NCI-H524 (cell line): ENCODE measurements at regions not wholly inside any gene's neighbourhood (a gene's known extent, or its start where the extent isn't known, plus 50 kb on each side); places are given as distances from the start of the nearest gene placed in this dataset.
A peak's percentile ranks its signal among the peaks of the same experiment; 100 is the strongest.
"Not testable (repeated sequence)": the region's sequence is repeated elsewhere in the genome, so short reads cannot be mapped to it uniquely, and the experiment has no call there.

ENCODE experiments used
- DNase-seq, 2 experiments: peaks; one replicate each; lab custom pipeline; 2025; lab: John Stamatoyannopoulos, UW

GRCh38 chr10:56104487-56104886 is 256.6 kb downstream of the ZWINT start:
- no peak for DNase-seq

- no peak for DNase-seq
These were observed 264.9 kb downstream of the ZWINT start for GRCh38 chr10:56096226-56096517.

GRCh38 chr10:56095506-56096225 is 265.4 kb downstream of the ZWINT start:
- DNase-seq: no peak

- DNase-seq: not testable (repeated sequence)
These were observed 267.4 kb downstream of the ZWINT start for GRCh38 chr10:56093645-56094044.

GRCh38 chr10:56091872-56092271 is 269.2 kb downstream of the ZWINT start:
- DNase-seq: no peak

- DNase-seq: no peak
These were observed 270.0 kb downstream of the ZWINT start for GRCh38 chr10:56090914-56091540.

GRCh38 chr10:56085406-56086122 is 275.5 kb downstream of the ZWINT start:
- no peak for DNase-seq

- DNase-seq: no peak
These were observed 278.9 kb downstream of the ZWINT start for GRCh38 chr10:56082169-56082568.

GRCh38 chr10:56068473-56069263 is 292.4 kb downstream of the ZWINT start:
- no peak for DNase-seq

GRCh38 chr10:56068040-56068439 is 293.0 kb downstream of the ZWINT start:
- no peak for DNase-seq

- DNase-seq: no peak
These were observed 297.4 kb downstream of the ZWINT start for GRCh38 chr10:56063642-56064041.

- DNase-seq: no peak
These were observed 303.2 kb downstream of the ZWINT start for GRCh38 chr10:56057860-56058259.

GRCh38 chr10:56035489-56035888 is 325.6 kb downstream of the ZWINT start:
- no peak for DNase-seq

GRCh38 chr10:56028298-56029132 is 332.5 kb downstream of the ZWINT start:
- no peak for DNase-seq

- DNase-seq: no peak
These were observed 349.0 kb downstream of the ZWINT start for GRCh38 chr10:56012101-56012500.

GRCh38 chr10:56003555-56003954 is 357.5 kb downstream of the ZWINT start:
- DNase-seq: no peak

GRCh38 chr10:55989188-55989587 is 371.9 kb downstream of the ZWINT start:
- DNase-seq: no peak

- DNase-seq: no peak
These were observed 381.9 kb downstream of the ZWINT start for GRCh38 chr10:55979203-55979602.

GRCh38 chr10:55966101-55966500 is 395.0 kb downstream of the ZWINT start:
- no peak for DNase-seq

GRCh38 chr10:55943403-55943802 is 417.7 kb downstream of the ZWINT start:
- DNase-seq: no peak

- peak in 1 of 2 experiments; percentile 1 for DNase-seq
These were observed 431.8 kb downstream of the ZWINT start for GRCh38 chr10:55929291-55929690.
